GM18505 (cell line): ENCODE measurements at regions not wholly inside any gene's neighbourhood (a gene's known extent, or its start where the extent isn't known, plus 50 kb on each side); places are given as distances from the start of the nearest gene placed in this dataset.

Experiments used
- ATAC-seq: cut with Tn5 transposase; IDR thresholded peaks from one replicate; pipeline ENCODE4 v1.9.1; 2021; ENCODE audit not compliant: unreplicated experiment
- POLR2A ChIP-seq: IDR thresholded peaks from 4 replicates; pipeline ENCODE4 v1.6.1; 2011; ENCODE audit warnings: borderline replicate concordance; ENCODE audit not compliant: insufficient read depth, insufficient read length; ENCODE audit errors: extremely low read depth

- no peak for ATAC-seq
- TF ChIP-seq POLR2A: no peak
Measured at GRCh38 chr16:59214455-59214854, 480.3 kb upstream of the GOT2 start.

- no peak for TF ChIP-seq POLR2A
- no peak for ATAC-seq
Measured at GRCh38 chr16:59213952-59214351, 479.8 kb upstream of the GOT2 start.

- ATAC-seq: no peak
- TF ChIP-seq POLR2A: no peak
Measured at GRCh38 chr16:59212492-59213024, 478.4 kb upstream of the GOT2 start.

GRCh38 chr16:59210955-59211541, 476.9 kb upstream of the GOT2 start:
- TF ChIP-seq POLR2A: no peak
- ATAC-seq: no peak

- TF ChIP-seq POLR2A: no peak
- ATAC-seq: no peak
Measured at GRCh38 chr16:59205403-59205802, 471.3 kb upstream of the GOT2 start.

- TF ChIP-seq POLR2A: no peak
- ATAC-seq: no peak
Measured at GRCh38 chr16:59204589-59204988, 470.5 kb upstream of the GOT2 start.

- no peak for ATAC-seq
- TF ChIP-seq POLR2A: no peak
Measured at GRCh38 chr16:59202233-59202862, 468.2 kb upstream of the GOT2 start.

GRCh38 chr16:59201821-59202220, 467.7 kb upstream of the GOT2 start:
- no peak for ATAC-seq
- TF ChIP-seq POLR2A: no peak

GRCh38 chr16:59201160-59201559, 467.0 kb upstream of the GOT2 start:
- ATAC-seq: no peak
- TF ChIP-seq POLR2A: no peak

GRCh38 chr16:59198487-59198886, 464.4 kb upstream of the GOT2 start:
- no peak for ATAC-seq
- no peak for TF ChIP-seq POLR2A

- ATAC-seq: no peak
- no peak for TF ChIP-seq POLR2A
Measured at GRCh38 chr16:59195242-59195641, 461.1 kb upstream of the GOT2 start.

GRCh38 chr16:59193637-59194036, 459.5 kb upstream of the GOT2 start:
- no peak for TF ChIP-seq POLR2A
- ATAC-seq: no peak

- no peak for TF ChIP-seq POLR2A
- ATAC-seq: no peak
Measured at GRCh38 chr16:59192551-59193199, 458.6 kb upstream of the GOT2 start.

GRCh38 chr16:59190731-59191130, 456.6 kb upstream of the GOT2 start:
- ATAC-seq: no peak
- TF ChIP-seq POLR2A: no peak

- no peak for TF ChIP-seq POLR2A
- ATAC-seq: no peak
Measured at GRCh38 chr16:59188029-59188428, 453.9 kb upstream of the GOT2 start.

GRCh38 chr16:59181821-59182420, 447.8 kb upstream of the GOT2 start:
- TF ChIP-seq POLR2A: no peak
- ATAC-seq: no peak
